PFSK-1 (cell line): ENCODE measurements at regions not wholly inside any gene's neighbourhood (a gene's known extent, or its start where the extent isn't known, plus 50 kb on each side); places are given as distances from the start of the nearest gene placed in this dataset.

Experiments
- FOXP2 ChIP-seq: optimal IDR thresholded peaks from 2 replicates; pipeline ENCODE3; 2011; ENCODE audit warnings: borderline replicate concordance, control low read depth, inconsistent platforms; ENCODE audit not compliant: insufficient read depth; ENCODE audit errors: extremely low read length, extremely low read depth
- POLR2AphosphoS5 ChIP-seq: IDR thresholded peaks from 2 replicates; pipeline ENCODE4 v1.6.1; 2012; ENCODE audit warnings: low read depth, mild to moderate bottlenecking, control low read depth, low read length, moderate library complexity
- SIN3A ChIP-seq: IDR thresholded peaks from 2 replicates; pipeline ENCODE4 v1.6.1; 2012; ENCODE audit warnings: mild to moderate bottlenecking, low read length, moderate library complexity, borderline replicate concordance; ENCODE audit not compliant: insufficient read depth
- TAF1 ChIP-seq: IDR thresholded peaks from 2 replicates; pipeline ENCODE4 v1.6.1; 2012; ENCODE audit warnings: low read length, control low read depth, borderline replicate concordance; ENCODE audit not compliant: insufficient read depth
- TF ChIP-seq, protein P1 (sequence below), 2 experiments: IDR thresholded peaks; 2 replicates each; pipeline versions ENCODE4 v1.6.1 to v1.8.0; 2011 to 2012; ENCODE audit warnings: low read depth in 2 of 2, low read length in 2 of 2, control low read depth in 1 of 2, inconsistent platforms in 1 of 2, mild to moderate bottlenecking in 1 of 2, moderate library complexity in 1 of 2; ENCODE audit not compliant: insufficient read depth in 1 of 2

DNA sequence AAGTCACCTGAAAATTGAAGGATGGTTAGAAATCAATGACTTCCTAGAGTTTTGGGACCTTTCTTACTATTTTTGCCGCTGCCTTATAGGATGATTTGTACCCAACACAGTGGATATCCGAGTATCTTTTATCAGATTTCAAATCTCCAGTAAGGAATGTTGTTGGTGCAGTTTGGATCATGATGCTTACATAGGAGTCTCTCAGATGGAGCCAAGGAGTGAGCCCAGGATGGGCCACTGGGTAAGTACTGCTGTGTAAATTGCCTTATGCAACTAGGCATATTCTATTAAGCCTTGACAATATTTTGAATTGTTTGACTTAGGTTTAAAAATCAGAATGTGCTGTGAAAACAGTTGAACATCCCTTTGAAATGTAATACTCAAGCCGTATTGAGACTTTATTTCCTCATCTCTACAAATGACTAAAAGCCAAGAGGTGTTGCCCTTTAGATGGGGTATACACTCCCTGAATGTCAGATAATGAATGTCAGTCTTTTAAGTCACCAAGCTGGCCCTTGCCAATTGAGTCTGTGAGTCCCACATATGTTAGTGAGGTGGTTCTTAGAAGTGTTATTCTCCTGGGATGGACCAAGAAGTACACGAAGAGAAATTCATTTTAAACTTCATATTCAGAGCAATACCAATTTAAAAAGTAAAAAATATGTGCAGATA is 271.8 kb upstream of the CTNND2 start:
- TF ChIP-seq SIN3A (no peak), TAF1 (no peak), POLR2AphosphoS5 (no peak), FOXP2 (no peak)
- TF ChIP-seq, protein P1, sequence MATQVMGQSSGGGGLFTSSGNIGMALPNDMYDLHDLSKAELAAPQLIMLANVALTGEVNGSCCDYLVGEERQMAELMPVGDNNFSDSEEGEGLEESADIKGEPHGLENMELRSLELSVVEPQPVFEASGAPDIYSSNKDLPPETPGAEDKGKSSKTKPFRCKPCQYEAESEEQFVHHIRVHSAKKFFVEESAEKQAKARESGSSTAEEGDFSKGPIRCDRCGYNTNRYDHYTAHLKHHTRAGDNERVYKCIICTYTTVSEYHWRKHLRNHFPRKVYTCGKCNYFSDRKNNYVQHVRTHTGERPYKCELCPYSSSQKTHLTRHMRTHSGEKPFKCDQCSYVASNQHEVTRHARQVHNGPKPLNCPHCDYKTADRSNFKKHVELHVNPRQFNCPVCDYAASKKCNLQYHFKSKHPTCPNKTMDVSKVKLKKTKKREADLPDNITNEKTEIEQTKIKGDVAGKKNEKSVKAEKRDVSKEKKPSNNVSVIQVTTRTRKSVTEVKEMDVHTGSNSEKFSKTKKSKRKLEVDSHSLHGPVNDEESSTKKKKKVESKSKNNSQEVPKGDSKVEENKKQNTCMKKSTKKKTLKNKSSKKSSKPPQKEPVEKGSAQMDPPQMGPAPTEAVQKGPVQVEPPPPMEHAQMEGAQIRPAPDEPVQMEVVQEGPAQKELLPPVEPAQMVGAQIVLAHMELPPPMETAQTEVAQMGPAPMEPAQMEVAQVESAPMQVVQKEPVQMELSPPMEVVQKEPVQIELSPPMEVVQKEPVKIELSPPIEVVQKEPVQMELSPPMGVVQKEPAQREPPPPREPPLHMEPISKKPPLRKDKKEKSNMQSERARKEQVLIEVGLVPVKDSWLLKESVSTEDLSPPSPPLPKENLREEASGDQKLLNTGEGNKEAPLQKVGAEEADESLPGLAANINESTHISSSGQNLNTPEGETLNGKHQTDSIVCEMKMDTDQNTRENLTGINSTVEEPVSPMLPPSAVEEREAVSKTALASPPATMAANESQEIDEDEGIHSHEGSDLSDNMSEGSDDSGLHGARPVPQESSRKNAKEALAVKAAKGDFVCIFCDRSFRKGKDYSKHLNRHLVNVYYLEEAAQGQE (IDR thresholded peaks at IDR 0.05; ENCODE audit: insufficient read depth in 1 of 2, low read depth in 2 of 2, low read length in 2 of 2) = no peak

DNA sequence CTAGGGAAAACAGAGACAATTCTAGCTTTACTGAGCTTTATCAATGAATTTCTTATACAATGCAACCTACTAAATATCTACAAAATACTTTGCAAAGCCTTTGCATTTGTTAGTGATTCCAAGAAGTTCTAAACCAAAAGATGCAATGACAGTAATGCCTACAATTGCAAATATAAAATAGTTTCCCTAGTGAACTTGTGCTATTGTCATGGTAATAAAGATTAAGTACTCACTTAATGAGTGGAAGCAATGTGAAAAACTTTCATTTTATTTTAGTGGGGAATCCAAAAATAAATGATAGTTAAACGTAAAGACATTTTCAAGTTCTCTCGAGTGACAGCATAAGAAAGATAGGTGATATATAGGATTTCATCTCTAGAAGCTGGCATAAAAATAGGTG is 270.5 kb upstream of the CTNND2 start:
- TF ChIP-seq SIN3A (no peak), FOXP2 (no peak), TAF1 (no peak), POLR2AphosphoS5 (no peak)
- TF ChIP-seq, protein P1 (IDR thresholded peaks at IDR 0.05; ENCODE audit: insufficient read depth in 1 of 2, low read depth in 2 of 2, low read length in 2 of 2) = no peak

DNA sequence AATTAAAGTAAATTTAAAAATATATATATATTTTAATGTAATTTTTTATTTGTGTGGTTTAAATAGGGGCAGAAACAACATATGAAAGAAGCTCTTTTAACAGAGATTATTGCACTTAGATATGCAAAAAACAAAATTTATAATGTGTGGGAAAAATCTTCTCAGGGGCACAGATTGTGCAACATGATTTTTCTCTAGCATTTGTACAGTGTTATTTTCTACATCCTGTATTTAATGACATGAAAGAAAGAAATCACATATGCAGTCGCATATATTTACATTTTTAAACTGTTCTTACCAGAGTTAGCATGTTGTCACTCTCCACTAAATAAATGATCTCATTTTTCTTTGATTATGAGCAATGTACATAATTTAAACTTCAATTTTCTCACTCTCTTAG is 265.3 kb upstream of the CTNND2 start:
- TF ChIP-seq SIN3A (no peak), POLR2AphosphoS5 (no peak), TAF1 (no peak), FOXP2 (no peak)
- TF ChIP-seq, protein P1 (IDR thresholded peaks at IDR 0.05; ENCODE audit: insufficient read depth in 1 of 2, low read depth in 2 of 2, low read length in 2 of 2) = no peak

DNA sequence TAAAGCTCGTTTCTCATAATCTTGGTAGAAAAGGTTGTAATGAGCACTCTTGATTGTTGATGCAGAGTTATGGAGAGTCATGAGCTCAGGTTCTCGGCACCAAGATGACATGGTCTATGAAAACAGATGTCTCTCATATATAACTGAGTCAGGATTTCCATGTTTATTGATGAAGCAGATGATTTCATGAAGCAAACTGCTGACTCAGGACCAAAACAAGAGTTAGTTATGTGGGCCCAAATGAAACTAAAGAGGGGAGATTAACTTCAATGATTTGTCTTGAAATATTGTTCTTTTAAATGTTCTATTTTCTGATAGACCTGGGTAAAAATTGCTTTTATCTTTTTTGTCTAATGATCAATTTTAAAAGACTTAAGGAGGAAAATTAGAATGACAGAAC is 258.6 kb upstream of the CTNND2 start:
- TF ChIP-seq SIN3A = no peak
- no peak for TF ChIP-seq FOXP2
- TF ChIP-seq, protein P1 (IDR thresholded peaks at IDR 0.05; ENCODE audit: insufficient read depth in 1 of 2, low read depth in 2 of 2, low read length in 2 of 2) = no peak
- no peak for TF ChIP-seq TAF1
- TF ChIP-seq POLR2AphosphoS5 = no peak

DNA sequence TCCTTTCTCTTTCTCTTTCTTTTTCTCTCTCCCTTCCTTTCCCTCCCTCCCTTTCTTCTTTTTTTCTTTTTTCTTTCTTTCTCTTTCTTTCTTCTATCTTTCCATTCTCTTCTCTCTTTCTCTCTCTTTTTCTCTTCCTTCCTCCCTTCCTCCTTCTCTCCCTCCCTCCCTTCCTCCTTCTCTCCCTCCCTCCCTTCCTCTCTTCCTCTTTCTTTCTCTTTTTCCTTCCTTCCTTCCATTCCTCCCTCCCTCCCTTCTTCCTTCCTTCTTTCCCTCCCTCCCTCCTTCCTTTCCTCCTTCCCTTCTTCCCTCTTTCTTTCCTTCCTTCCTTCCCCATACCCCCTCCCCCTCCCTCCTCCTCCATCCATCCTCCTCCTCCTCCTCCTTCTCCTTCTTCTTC is 243.3 kb upstream of the CTNND2 start:
- TF ChIP-seq SIN3A = no peak
- TF ChIP-seq, protein P1 (IDR thresholded peaks at IDR 0.05; ENCODE audit: insufficient read depth in 1 of 2, low read depth in 2 of 2, low read length in 2 of 2) = no peak
- no peak for TF ChIP-seq POLR2AphosphoS5
- no peak for TF ChIP-seq FOXP2
- TF ChIP-seq TAF1 = no peak
